ENCODE measurements at regions not wholly inside any gene's neighbourhood (a gene's known extent, or its start where the extent isn't known, plus 50 kb on each side); places are given as distances from the start of the nearest gene placed in this dataset.

GRCh38 chr9:29793970-29794369, 2220.7 kb upstream of the C9orf72 start:
- no peak for DNase-seq

- no peak for DNase-seq
These were observed 2223.1 kb upstream of the C9orf72 start for GRCh38 chr9:29796291-29796952.

GRCh38 chr9:29798599-29798998, 2225.3 kb upstream of the C9orf72 start:
- no peak for DNase-seq

- DNase-seq: no peak
These were observed 2225.9 kb upstream of the C9orf72 start for GRCh38 chr9:29799227-29799626.

GRCh38 chr9:29800821-29801220, 2227.5 kb upstream of the C9orf72 start:
- DNase-seq: no peak

GRCh38 chr9:29802454-29802853, 2229.2 kb upstream of the C9orf72 start:
- no peak for DNase-seq

GRCh38 chr9:29806937-29807618, 2233.8 kb upstream of the C9orf72 start:
- no peak for DNase-seq

GRCh38 chr9:29816954-29817703, 2243.8 kb upstream of the C9orf72 start:
- no peak for DNase-seq

GRCh38 chr9:29822458-29822857, 2249.2 kb upstream of the C9orf72 start:
- no peak for DNase-seq

GRCh38 chr9:29826421-29826820, 2253.1 kb upstream of the C9orf72 start:
- DNase-seq: no peak

GRCh38 chr9:29830821-29831220, 2257.5 kb upstream of the C9orf72 start:
- DNase-seq: no peak

- no peak for DNase-seq
These were observed 2265.3 kb upstream of the C9orf72 start for GRCh38 chr9:29838491-29839020.

- no peak for DNase-seq
These were observed 2271.0 kb upstream of the C9orf72 start for GRCh38 chr9:29844251-29844650.

- DNase-seq: no peak
These were observed 2277.4 kb upstream of the C9orf72 start for GRCh38 chr9:29850664-29851063.

- DNase-seq: no peak
These were observed 2288.5 kb upstream of the C9orf72 start for GRCh38 chr9:29861803-29862202.

- DNase-seq: no peak
These were observed 2292.6 kb upstream of the C9orf72 start for GRCh38 chr9:29865764-29866313.

GRCh38 chr9:29866556-29866955, 2293.3 kb upstream of the C9orf72 start:
- no peak for DNase-seq

GRCh38 chr9:29873579-29873978, 2300.3 kb upstream of the C9orf72 start:
- no peak for DNase-seq

- no peak for DNase-seq
These were observed 2302.3 kb upstream of the C9orf72 start for GRCh38 chr9:29875547-29875946.

GRCh38 chr9:29882767-29883166, 2309.5 kb upstream of the C9orf72 start:
- no peak for DNase-seq

- DNase-seq: no peak
These were observed 2332.8 kb upstream of the C9orf72 start for GRCh38 chr9:29906065-29906464.

- DNase-seq: no peak
These were observed 2354.8 kb upstream of the C9orf72 start for GRCh38 chr9:29928072-29928471.

- DNase-seq: no peak
These were observed 2366.3 kb upstream of the C9orf72 start for GRCh38 chr9:29939559-29939958.
